Kidney (tissue), 13 donors: ENCODE measurements at regions not wholly inside any gene's neighbourhood (a gene's known extent, or its start where the extent isn't known, plus 50 kb on each side); places are given as distances from the start of the nearest gene placed in this dataset.

ENCODE experiments used
- DNase-seq, 5 donors: peaks; one replicate each; pipeline ENCODE4 v3.0.0-alpha.2; 2013 to 2020
- FAIRE-seq: peaks from 2 replicates; lab custom pipeline; 2012; peaks lifted over from hg19 to GRCh38; lab: Jason Lieb, UNC
- H3K27ac ChIP-seq, 2 donors: one replicate each; pipeline ENCODE4 v1.7.0; 2013; ENCODE audit warnings: low read depth in 2 of 2, low read length in 2 of 2, inconsistent platforms in 1 of 2
- H3K27me3 ChIP-seq: one replicate; pipeline ENCODE4 v1.7.1; 2013; ENCODE audit warnings: low read length, inconsistent platforms; ENCODE audit not compliant: control insufficient read depth, insufficient read depth
- H3K36me3 ChIP-seq, 3 donors: one replicate each; pipeline versions ENCODE4 v1.7.0 to v1.7.1; 2013; ENCODE audit warnings: low read length in 3 of 3, control low read depth in 1 of 3, inconsistent platforms in 1 of 3; ENCODE audit not compliant: insufficient read depth in 3 of 3, control insufficient read depth in 2 of 3
- H3K4me1 ChIP-seq, 3 donors: one replicate each; pipeline versions ENCODE4 v1.7.0 to v1.7.1; 2013; ENCODE audit warnings: low read length in 3 of 3, inconsistent platforms in 1 of 3, low read depth in 1 of 3; ENCODE audit not compliant: control insufficient read depth in 2 of 3, insufficient read depth in 2 of 3
- H3K4me3 ChIP-seq, 3 donors: one replicate each; pipeline versions ENCODE4 v1.7.0 to v1.8.1; 2013; ENCODE audit warnings: low read length in 3 of 3, control low read depth in 1 of 3, inconsistent platforms in 1 of 3
- H3K9ac ChIP-seq, 3 donors: one replicate each; pipeline versions ENCODE4 v1.7.0 to v1.7.1; 2013; ENCODE audit warnings: low read length in 3 of 3, control low read depth in 1 of 3, inconsistent platforms in 1 of 3
- H3K9me3 ChIP-seq, 3 donors: one replicate each; pipeline versions ENCODE4 v1.7.0 to v1.7.1; 2013; ENCODE audit warnings: low read length in 3 of 3, control low read depth in 1 of 3, inconsistent platforms in 1 of 3; ENCODE audit not compliant: control insufficient read depth in 2 of 3, insufficient read depth in 1 of 3
- CTCF ChIP-seq: IDR thresholded peaks from 3 replicates; pipeline ENCODE4 v1.5.1; 2012; ENCODE audit warnings: mild to moderate bottlenecking, moderate library complexity, borderline replicate concordance; ENCODE audit not compliant: insufficient read depth; ENCODE audit errors: extremely low read depth
- intact Hi-C: fragments of 100-400 bp; cut with DNase I; formaldehyde crosslinking; loops from one replicate; pipeline ENCODE4 v1.11.1; 2022
- donor health status: control.
- donor health status: control.
- donor health status: control.
- donor health status: control.
- donor health status: control.
- donor health status: DM: yes; HTN: yes; CAD: no.
- donor health status: Normal renal cell carcinoma (clear cell type).

GRCh38 chr13:91100944-91101343 is 246.5 kb upstream of the MIR17HG start:
- FAIRE-seq, result no peak
- Histone ChIP-seq H3K27ac (no peak overlapping the region), H3K36me3 (no peaks in the 10 kb centered on the region), H3K27me3 (no peaks in the 10 kb centered on the region), H3K4me1 (no peaks in the 10 kb centered on the region), H3K9me3 (no peaks in the 10 kb centered on the region), H3K4me3 (no peak overlapping the region), H3K9ac (no peak overlapping the region)
- intact Hi-C loops, result no loop called here
- DNase-seq, result no peak
- no peak for TF ChIP-seq CTCF

- no peak for FAIRE-seq
- Histone ChIP-seq H3K9ac (no peak overlapping the region), H3K4me3 (no peak overlapping the region), H3K4me1 (no peaks in the 10 kb centered on the region), H3K27me3 (no peaks in the 10 kb centered on the region), H3K27ac (no peak overlapping the region), H3K36me3 (no peaks in the 10 kb centered on the region), H3K9me3 (no peaks in the 10 kb centered on the region)
- peak in 1 of 5 donors; percentile 27 for DNase-seq
- no peak for TF ChIP-seq CTCF
- intact Hi-C loops, result no loop called here
These were observed 246.1 kb upstream of the MIR17HG start for GRCh38 chr13:91101381-91101780.

- TF ChIP-seq CTCF, result no peak
These were observed 242.2 kb upstream of the MIR17HG start for GRCh38 chr13:91105270-91105669.

GRCh38 chr13:91106565-91106964 is 240.9 kb upstream of the MIR17HG start:
- FAIRE-seq (no peak), DNase-seq (no peak)
- H3K4me3 ChIP-seq, result no peak overlapping the region
- TF ChIP-seq CTCF, result no peak
- no peaks in the 10 kb centered on the region for H3K9me3 ChIP-seq
- H3K36me3 ChIP-seq, result no peaks in the 10 kb centered on the region
- intact Hi-C loops, result no loop called here
- H3K9ac ChIP-seq, result no peak overlapping the region
- peaks cover 0 to 15% (median 3%) of the 10 kb centered on the region in 3 donors for H3K4me1 ChIP-seq
- H3K27me3 ChIP-seq, result no peaks in the 10 kb centered on the region
- H3K27ac ChIP-seq, result no peak overlapping the region

More at GRCh38 chr13:91105270-91105669, 242.2 kb upstream of the MIR17HG start:
- intact Hi-C loops, result no loop called here
- no peaks in the 10 kb centered on the region for H3K9me3 ChIP-seq
- H3K27me3 ChIP-seq, result no peaks in the 10 kb centered on the region
- H3K27ac ChIP-seq, result no peak overlapping the region
- H3K4me1 ChIP-seq, result peaks cover 0 to 2% (median 0%) of the 10 kb centered on the region in 3 donors
- DNase-seq (no peak), FAIRE-seq (no peak)
- H3K4me3 ChIP-seq, result no peak overlapping the region
- H3K36me3 ChIP-seq, result no peaks in the 10 kb centered on the region
- no peak overlapping the region for H3K9ac ChIP-seq
